ENCODE measurements at regions not wholly inside any gene's neighbourhood (a gene's known extent, or its start where the extent isn't known, plus 50 kb on each side); places are given as distances from the start of the nearest gene placed in this dataset.

DNA sequence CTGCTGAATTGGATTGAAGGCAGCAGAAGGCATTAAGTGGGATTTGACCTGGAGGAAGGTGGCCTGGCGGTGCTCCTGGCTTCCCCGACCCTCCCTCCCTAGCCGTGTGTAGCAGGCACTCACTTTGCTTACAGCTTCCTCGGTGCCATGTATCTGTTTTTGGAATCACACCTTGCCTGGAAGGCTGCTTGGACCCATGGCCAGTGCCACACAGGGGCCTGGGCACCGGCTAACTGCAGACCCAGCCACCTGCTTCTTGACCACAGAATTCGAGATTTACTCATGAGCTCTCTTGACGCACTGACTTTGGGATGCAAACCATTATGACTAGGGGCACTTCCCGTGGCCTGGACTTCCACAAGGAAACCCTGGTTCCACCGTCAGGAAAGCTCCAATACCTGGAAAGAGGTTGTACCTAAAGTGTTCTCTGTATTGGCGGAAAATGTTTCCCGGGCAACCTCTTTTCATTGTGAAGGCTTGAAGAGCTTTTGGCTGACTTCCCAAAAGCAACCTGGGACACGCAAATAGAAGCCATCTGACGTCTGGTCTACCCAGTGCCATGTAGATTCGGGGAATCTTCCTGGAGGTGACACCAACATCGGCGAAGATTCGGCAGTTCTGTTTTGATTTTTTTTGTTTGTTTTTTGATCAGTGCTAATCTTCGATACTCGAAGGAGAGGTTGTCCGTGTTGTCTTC lies 125.6 kb upstream of the RTL1 start:
- TF ChIP-seq, protein P1, sequence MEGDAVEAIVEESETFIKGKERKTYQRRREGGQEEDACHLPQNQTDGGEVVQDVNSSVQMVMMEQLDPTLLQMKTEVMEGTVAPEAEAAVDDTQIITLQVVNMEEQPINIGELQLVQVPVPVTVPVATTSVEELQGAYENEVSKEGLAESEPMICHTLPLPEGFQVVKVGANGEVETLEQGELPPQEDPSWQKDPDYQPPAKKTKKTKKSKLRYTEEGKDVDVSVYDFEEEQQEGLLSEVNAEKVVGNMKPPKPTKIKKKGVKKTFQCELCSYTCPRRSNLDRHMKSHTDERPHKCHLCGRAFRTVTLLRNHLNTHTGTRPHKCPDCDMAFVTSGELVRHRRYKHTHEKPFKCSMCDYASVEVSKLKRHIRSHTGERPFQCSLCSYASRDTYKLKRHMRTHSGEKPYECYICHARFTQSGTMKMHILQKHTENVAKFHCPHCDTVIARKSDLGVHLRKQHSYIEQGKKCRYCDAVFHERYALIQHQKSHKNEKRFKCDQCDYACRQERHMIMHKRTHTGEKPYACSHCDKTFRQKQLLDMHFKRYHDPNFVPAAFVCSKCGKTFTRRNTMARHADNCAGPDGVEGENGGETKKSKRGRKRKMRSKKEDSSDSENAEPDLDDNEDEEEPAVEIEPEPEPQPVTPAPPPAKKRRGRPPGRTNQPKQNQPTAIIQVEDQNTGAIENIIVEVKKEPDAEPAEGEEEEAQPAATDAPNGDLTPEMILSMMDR (conservative IDR thresholded peaks at IDR 0.05; ENCODE audit: low read depth in 2 of 2), result no peak
- TF ChIP-seq EZH2phosphoT487 (IDR thresholded peaks at IDR 0.05; ENCODE audit: unreplicated experiment), result no peak
- TF ChIP-seq, protein P2, sequence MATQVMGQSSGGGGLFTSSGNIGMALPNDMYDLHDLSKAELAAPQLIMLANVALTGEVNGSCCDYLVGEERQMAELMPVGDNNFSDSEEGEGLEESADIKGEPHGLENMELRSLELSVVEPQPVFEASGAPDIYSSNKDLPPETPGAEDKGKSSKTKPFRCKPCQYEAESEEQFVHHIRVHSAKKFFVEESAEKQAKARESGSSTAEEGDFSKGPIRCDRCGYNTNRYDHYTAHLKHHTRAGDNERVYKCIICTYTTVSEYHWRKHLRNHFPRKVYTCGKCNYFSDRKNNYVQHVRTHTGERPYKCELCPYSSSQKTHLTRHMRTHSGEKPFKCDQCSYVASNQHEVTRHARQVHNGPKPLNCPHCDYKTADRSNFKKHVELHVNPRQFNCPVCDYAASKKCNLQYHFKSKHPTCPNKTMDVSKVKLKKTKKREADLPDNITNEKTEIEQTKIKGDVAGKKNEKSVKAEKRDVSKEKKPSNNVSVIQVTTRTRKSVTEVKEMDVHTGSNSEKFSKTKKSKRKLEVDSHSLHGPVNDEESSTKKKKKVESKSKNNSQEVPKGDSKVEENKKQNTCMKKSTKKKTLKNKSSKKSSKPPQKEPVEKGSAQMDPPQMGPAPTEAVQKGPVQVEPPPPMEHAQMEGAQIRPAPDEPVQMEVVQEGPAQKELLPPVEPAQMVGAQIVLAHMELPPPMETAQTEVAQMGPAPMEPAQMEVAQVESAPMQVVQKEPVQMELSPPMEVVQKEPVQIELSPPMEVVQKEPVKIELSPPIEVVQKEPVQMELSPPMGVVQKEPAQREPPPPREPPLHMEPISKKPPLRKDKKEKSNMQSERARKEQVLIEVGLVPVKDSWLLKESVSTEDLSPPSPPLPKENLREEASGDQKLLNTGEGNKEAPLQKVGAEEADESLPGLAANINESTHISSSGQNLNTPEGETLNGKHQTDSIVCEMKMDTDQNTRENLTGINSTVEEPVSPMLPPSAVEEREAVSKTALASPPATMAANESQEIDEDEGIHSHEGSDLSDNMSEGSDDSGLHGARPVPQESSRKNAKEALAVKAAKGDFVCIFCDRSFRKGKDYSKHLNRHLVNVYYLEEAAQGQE (IDR thresholded peaks at IDR 0.05; ENCODE audit: unreplicated experiment), result no peak
- TF ChIP-seq EZH2 (IDR thresholded peaks at IDR 0.05; ENCODE audit: low read depth, unreplicated experiment), result no peak
- no peak for TF ChIP-seq POLR2AphosphoS5 (IDR thresholded peaks at IDR 0.05; ENCODE audit: low read depth)
- TF ChIP-seq, protein P3, sequence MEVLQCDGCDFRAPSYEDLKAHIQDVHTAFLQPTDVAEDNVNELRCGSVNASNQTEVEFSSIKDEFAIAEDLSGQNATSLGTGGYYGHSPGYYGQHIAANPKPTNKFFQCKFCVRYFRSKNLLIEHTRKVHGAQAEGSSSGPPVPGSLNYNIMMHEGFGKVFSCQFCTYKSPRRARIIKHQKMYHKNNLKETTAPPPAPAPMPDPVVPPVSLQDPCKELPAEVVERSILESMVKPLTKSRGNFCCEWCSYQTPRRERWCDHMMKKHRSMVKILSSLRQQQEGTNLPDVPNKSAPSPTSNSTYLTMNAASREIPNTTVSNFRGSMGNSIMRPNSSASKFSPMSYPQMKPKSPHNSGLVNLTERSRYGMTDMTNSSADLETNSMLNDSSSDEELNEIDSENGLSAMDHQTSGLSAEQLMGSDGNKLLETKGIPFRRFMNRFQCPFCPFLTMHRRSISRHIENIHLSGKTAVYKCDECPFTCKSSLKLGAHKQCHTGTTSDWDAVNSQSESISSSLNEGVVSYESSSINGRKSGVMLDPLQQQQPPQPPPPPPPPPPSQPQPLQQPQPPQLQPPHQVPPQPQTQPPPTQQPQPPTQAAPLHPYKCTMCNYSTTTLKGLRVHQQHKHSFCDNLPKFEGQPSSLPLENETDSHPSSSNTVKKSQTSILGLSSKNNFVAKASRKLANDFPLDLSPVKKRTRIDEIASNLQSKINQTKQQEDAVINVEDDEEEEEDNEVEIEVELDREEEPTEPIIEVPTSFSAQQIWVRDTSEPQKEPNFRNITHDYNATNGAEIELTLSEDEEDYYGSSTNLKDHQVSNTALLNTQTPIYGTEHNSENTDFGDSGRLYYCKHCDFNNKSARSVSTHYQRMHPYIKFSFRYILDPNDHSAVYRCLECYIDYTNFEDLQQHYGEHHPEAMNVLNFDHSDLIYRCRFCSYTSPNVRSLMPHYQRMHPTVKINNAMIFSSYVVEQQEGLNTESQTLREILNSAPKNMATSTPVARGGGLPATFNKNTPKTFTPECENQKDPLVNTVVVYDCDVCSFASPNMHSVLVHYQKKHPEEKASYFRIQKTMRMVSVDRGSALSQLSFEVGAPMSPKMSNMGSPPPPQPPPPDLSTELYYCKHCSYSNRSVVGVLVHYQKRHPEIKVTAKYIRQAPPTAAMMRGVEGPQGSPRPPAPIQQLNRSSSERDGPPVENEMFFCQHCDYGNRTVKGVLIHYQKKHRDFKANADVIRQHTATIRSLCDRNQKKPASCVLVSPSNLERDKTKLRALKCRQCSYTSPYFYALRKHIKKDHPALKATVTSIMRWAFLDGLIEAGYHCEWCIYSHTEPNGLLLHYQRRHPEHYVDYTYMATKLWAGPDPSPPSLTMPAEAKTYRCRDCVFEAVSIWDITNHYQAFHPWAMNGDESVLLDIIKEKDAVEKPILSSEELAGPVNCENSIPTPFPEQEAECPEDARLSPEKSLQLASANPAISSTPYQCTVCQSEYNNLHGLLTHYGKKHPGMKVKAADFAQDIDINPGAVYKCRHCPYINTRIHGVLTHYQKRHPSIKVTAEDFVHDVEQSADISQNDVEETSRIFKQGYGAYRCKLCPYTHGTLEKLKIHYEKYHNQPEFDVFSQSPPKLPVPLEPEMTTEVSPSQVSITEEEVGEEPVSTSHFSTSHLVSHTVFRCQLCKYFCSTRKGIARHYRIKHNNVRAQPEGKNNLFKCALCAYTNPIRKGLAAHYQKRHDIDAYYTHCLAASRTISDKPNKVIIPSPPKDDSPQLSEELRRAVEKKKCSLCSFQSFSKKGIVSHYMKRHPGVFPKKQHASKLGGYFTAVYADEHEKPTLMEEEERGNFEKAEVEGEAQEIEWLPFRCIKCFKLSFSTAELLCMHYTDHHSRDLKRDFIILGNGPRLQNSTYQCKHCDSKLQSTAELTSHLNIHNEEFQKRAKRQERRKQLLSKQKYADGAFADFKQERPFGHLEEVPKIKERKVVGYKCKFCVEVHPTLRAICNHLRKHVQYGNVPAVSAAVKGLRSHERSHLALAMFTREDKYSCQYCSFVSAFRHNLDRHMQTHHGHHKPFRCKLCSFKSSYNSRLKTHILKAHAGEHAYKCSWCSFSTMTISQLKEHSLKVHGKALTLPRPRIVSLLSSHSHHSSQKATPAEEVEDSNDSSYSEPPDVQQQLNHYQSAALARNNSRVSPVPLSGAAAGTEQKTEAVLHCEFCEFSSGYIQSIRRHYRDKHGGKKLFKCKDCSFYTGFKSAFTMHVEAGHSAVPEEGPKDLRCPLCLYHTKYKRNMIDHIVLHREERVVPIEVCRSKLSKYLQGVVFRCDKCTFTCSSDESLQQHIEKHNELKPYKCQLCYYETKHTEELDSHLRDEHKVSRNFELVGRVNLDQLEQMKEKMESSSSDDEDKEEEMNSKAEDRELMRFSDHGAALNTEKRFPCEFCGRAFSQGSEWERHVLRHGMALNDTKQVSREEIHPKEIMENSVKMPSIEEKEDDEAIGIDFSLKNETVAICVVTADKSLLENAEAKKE (CRISPR knock-in tag; IDR thresholded peaks at IDR 0.05), result no peak
- TF ChIP-seq CREB1 (CRISPR knock-in tag; IDR thresholded peaks at IDR 0.05; ENCODE audit: low read depth), result no peak
- TF ChIP-seq, protein P4, sequence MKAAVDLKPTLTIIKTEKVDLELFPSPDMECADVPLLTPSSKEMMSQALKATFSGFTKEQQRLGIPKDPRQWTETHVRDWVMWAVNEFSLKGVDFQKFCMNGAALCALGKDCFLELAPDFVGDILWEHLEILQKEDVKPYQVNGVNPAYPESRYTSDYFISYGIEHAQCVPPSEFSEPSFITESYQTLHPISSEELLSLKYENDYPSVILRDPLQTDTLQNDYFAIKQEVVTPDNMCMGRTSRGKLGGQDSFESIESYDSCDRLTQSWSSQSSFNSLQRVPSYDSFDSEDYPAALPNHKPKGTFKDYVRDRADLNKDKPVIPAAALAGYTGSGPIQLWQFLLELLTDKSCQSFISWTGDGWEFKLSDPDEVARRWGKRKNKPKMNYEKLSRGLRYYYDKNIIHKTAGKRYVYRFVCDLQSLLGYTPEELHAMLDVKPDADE (IDR thresholded peaks at IDR 0.05), result no peak
- TF ChIP-seq NANOG (IDR thresholded peaks at IDR 0.05; ENCODE audit: borderline replicate concordance), result no peak
